ENCODE measurements at regions not wholly inside any gene's neighbourhood (a gene's known extent, or its start where the extent isn't known, plus 50 kb on each side); places are given as distances from the start of the nearest gene placed in this dataset.

GRCh38 chr4:126898815-126899214 lies 733.9 kb upstream of the INTU start:
- Histone ChIP-seq H3K27me3 (ENCODE audit: insufficient read depth, poor library complexity, severe bottlenecking) (no peaks in the 10 kb centered on the region), H3K4me3 (replicated peaks; ENCODE audit: insufficient read depth, low read length) (no peak overlapping the region), H3K27ac (replicated peaks) (no peak overlapping the region)
- no peak for DNase-seq (ENCODE audit: low read depth in 1 of 2, low spot score in 1 of 2)
- TF ChIP-seq REST (IDR thresholded peaks at IDR 0.05; ENCODE audit: insufficient replicate concordance, low read depth) = no peak
- no peak for TF ChIP-seq CTCF (IDR thresholded peaks at IDR 0.05; ENCODE audit: insufficient read depth, low read length)
- TF ChIP-seq POLR2AphosphoS5 (IDR thresholded peaks at IDR 0.05; ENCODE audit: low read depth) = no peak
- no peak for TF ChIP-seq GABPA (IDR thresholded peaks at IDR 0.05; ENCODE audit: low read depth)
- TF ChIP-seq SPI1 (IDR thresholded peaks at IDR 0.05; ENCODE audit: borderline replicate concordance, low read depth) = no peak

DNA sequence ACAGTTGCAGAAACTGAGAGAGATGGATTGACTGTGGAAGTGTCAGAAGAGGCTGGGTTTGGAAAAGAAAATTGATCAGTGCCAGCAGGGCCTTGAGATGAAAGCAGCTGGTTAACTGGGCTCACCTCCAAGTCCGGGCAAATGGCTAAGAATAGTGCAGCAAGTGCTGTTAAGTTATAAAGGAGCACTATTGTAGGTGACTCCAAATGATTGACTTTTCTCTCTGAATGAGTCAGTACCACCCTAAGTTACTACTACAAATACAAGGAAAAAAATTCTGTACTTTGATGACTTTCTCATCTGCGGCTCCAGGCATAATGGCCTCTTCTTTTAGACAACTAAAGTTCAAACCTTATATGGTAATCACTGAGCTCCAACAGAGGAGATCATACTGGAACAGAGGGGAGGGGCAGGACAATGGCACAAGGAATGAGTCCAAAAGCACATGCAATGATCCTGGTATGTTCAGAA lies 733.4 kb upstream of the INTU start:
- Histone ChIP-seq H3K27me3 (ENCODE audit: insufficient read depth, poor library complexity, severe bottlenecking) (no peaks in the 10 kb centered on the region), H3K4me3 (replicated peaks; ENCODE audit: insufficient read depth, low read length) (no peak overlapping the region), H3K27ac (replicated peaks) (no peak overlapping the region)
- DNase-seq (ENCODE audit: low read depth in 1 of 2, low spot score in 1 of 2) = no peak
- no peak for TF ChIP-seq POLR2AphosphoS5 (IDR thresholded peaks at IDR 0.05; ENCODE audit: low read depth)
- no peak for TF ChIP-seq CTCF (IDR thresholded peaks at IDR 0.05; ENCODE audit: insufficient read depth, low read length)
- no peak for TF ChIP-seq SPI1 (IDR thresholded peaks at IDR 0.05; ENCODE audit: borderline replicate concordance, low read depth)
- no peak for TF ChIP-seq GABPA (IDR thresholded peaks at IDR 0.05; ENCODE audit: low read depth)
- no peak for TF ChIP-seq REST (IDR thresholded peaks at IDR 0.05; ENCODE audit: insufficient replicate concordance, low read depth)

- Histone ChIP-seq H3K27ac (replicated peaks) (no peak overlapping the region), H3K4me3 (replicated peaks; ENCODE audit: insufficient read depth, low read length) (no peak overlapping the region), H3K27me3 (ENCODE audit: insufficient read depth, poor library complexity, severe bottlenecking) (no peaks in the 10 kb centered on the region)
- no peak for TF ChIP-seq POLR2AphosphoS5 (IDR thresholded peaks at IDR 0.05; ENCODE audit: low read depth)
- TF ChIP-seq REST (IDR thresholded peaks at IDR 0.05; ENCODE audit: insufficient replicate concordance, low read depth) = no peak
- no peak for TF ChIP-seq CTCF (IDR thresholded peaks at IDR 0.05; ENCODE audit: insufficient read depth, low read length)
- TF ChIP-seq GABPA (IDR thresholded peaks at IDR 0.05; ENCODE audit: low read depth) = no peak
- TF ChIP-seq SPI1 (IDR thresholded peaks at IDR 0.05; ENCODE audit: borderline replicate concordance, low read depth) = no peak
- no peak for DNase-seq (ENCODE audit: low read depth in 1 of 2, low spot score in 1 of 2)
Measured at GRCh38 chr4:126906466-126906865, 726.3 kb upstream of the INTU start.

Data from HL-60 (cell line).